ENCODE measurements at regions not wholly inside any gene's neighbourhood (a gene's known extent, or its start where the extent isn't known, plus 50 kb on each side); places are given as distances from the start of the nearest gene placed in this dataset.

- no peaks in the 10 kb centered on the region for H3K9me3 ChIP-seq (ENCODE audit: control insufficient read depth, low read length)
- H3K4me1 ChIP-seq (ENCODE audit: control insufficient read depth, insufficient read depth, low read length), result no peaks in the 10 kb centered on the region
- H3K36me3 ChIP-seq (ENCODE audit: control insufficient read depth, insufficient read depth, low read length), result no peaks in the 10 kb centered on the region
- no peak overlapping the region for H3K9ac ChIP-seq (ENCODE audit: low read length)
- H3K27me3 ChIP-seq (ENCODE audit: control insufficient read depth, insufficient read depth, low read length), result no peaks in the 10 kb centered on the region
- no peak overlapping the region for H3K4me3 ChIP-seq (ENCODE audit: low read length)
These were observed 52.4 kb upstream of the SOX21 start for GRCh38 chr13:94764576-94765321.

Data from mucosa of stomach (tissue), 1 donor.